HEK293 (cell line): ENCODE measurements at regions not wholly inside any gene's neighbourhood (a gene's known extent, or its start where the extent isn't known, plus 50 kb on each side); places are given as distances from the start of the nearest gene placed in this dataset.

ENCODE experiments used
- AEBP2 ChIP-seq: fragments of 450-650 bp; formaldehyde crosslinking; IDR thresholded peaks from 2 replicates; pipeline ENCODE4 v1.5.1; 2016; ENCODE audit warnings: missing biosample characterization, missing genetic modification characterization, borderline replicate concordance
- FEZF1 ChIP-seq: fragments of 450-650 bp; formaldehyde crosslinking; IDR thresholded peaks from 2 replicates; pipeline ENCODE4 v1.5.1; 2016; ENCODE audit warnings: missing biosample characterization, missing genetic modification characterization
- HOXC10 ChIP-seq: sonication (generic); formaldehyde crosslinking; IDR thresholded peaks from 2 replicates; pipeline ENCODE4 v1.8.1; 2023; ENCODE audit warnings: mild to moderate bottlenecking, missing genetic modification reagents
- KLF1 ChIP-seq: fragments of 450-650 bp; formaldehyde crosslinking; IDR thresholded peaks from 2 replicates; pipeline ENCODE4 v1.5.1; 2016; ENCODE audit warnings: missing biosample characterization, missing genetic modification characterization
- KLF17 ChIP-seq: fragments of 450-650 bp; formaldehyde crosslinking; IDR thresholded peaks from 2 replicates; pipeline ENCODE4 v1.5.1; 2016; ENCODE audit warnings: missing biosample characterization, missing genetic modification characterization
- PRDM2 ChIP-seq: fragments of 450-650 bp; formaldehyde crosslinking; IDR thresholded peaks from 2 replicates; pipeline ENCODE4 v1.5.1; 2016; ENCODE audit warnings: missing biosample characterization, missing genetic modification characterization, borderline replicate concordance
- SP2 ChIP-seq: fragments of 450-650 bp; formaldehyde crosslinking; IDR thresholded peaks from 2 replicates; pipeline ENCODE4 v1.5.1; 2016; ENCODE audit warnings: missing biosample characterization, missing genetic modification characterization
- SP7 ChIP-seq: fragments of 450-650 bp; formaldehyde crosslinking; IDR thresholded peaks from 2 replicates; pipeline ENCODE4 v1.5.1; 2016; ENCODE audit warnings: missing biosample characterization, missing genetic modification characterization
- TRIM28 ChIP-seq: IDR thresholded peaks from 2 replicates; pipeline ENCODE4 v1.6.1; 2011; ENCODE audit warnings: low read length, control low read depth, borderline replicate concordance
- WT1 ChIP-seq: fragments of 450-650 bp; formaldehyde crosslinking; IDR thresholded peaks from 2 replicates; pipeline ENCODE4 v1.5.1; 2016; ENCODE audit warnings: missing biosample characterization, missing genetic modification characterization
- ZBTB17 ChIP-seq: fragments of 450-650 bp; formaldehyde crosslinking; IDR thresholded peaks from 2 replicates; pipeline ENCODE4 v1.5.1; 2016; ENCODE audit warnings: missing biosample characterization, missing genetic modification characterization
- ZBTB21 ChIP-seq: fragments of 450-650 bp; formaldehyde crosslinking; IDR thresholded peaks from 2 replicates; pipeline ENCODE4 v1.5.1; 2017; ENCODE audit warnings: missing biosample characterization, missing genetic modification characterization
- ZBTB49 ChIP-seq: fragments of 450-650 bp; formaldehyde crosslinking; IDR thresholded peaks from 2 replicates; pipeline ENCODE4 v1.5.1; 2016; ENCODE audit warnings: missing biosample characterization, missing genetic modification characterization, low read depth
- ZNF10 ChIP-seq: fragments of 450-650 bp; formaldehyde crosslinking; IDR thresholded peaks from 2 replicates; pipeline ENCODE4 v1.5.1; 2017; ENCODE audit warnings: missing biosample characterization, missing genetic modification characterization
- ZNF169 ChIP-seq: fragments of 450-650 bp; formaldehyde crosslinking; IDR thresholded peaks from 2 replicates; pipeline ENCODE4 v1.5.1; 2016; ENCODE audit warnings: missing biosample characterization, missing genetic modification characterization
- ZNF211 ChIP-seq: fragments of 450-650 bp; formaldehyde crosslinking; IDR thresholded peaks from 2 replicates; pipeline ENCODE4 v1.5.1; 2016; ENCODE audit warnings: low read depth, missing biosample characterization, missing genetic modification characterization
- ZNF26 ChIP-seq: fragments of 450-650 bp; formaldehyde crosslinking; IDR thresholded peaks from 2 replicates; pipeline ENCODE4 v1.5.1; 2016; ENCODE audit warnings: missing biosample characterization, missing genetic modification characterization
- ZNF416 ChIP-seq: fragments of 450-650 bp; formaldehyde crosslinking; IDR thresholded peaks from 2 replicates; pipeline ENCODE4 v1.5.1; 2016; ENCODE audit warnings: missing biosample characterization, missing genetic modification characterization
- ZNF514 ChIP-seq: fragments of 450-650 bp; formaldehyde crosslinking; IDR thresholded peaks from 2 replicates; pipeline ENCODE4 v1.5.1; 2016; ENCODE audit warnings: missing biosample characterization, missing genetic modification characterization
- ZNF529 ChIP-seq: fragments of 450-650 bp; formaldehyde crosslinking; IDR thresholded peaks from 2 replicates; pipeline ENCODE4 v1.5.1; 2017; ENCODE audit warnings: missing genetic modification characterization, missing biosample characterization; ENCODE audit not compliant: insufficient replicate concordance
- ZNF558 ChIP-seq: fragments of 450-650 bp; formaldehyde crosslinking; IDR thresholded peaks from 2 replicates; pipeline ENCODE4 v1.5.1; 2016; ENCODE audit warnings: missing biosample characterization, missing genetic modification characterization
- ZNF585B ChIP-seq: fragments of 450-650 bp; formaldehyde crosslinking; IDR thresholded peaks from 2 replicates; pipeline ENCODE4 v1.5.1; 2016; ENCODE audit warnings: missing biosample characterization, missing genetic modification characterization
- ZNF624 ChIP-seq: fragments of 450-650 bp; formaldehyde crosslinking; IDR thresholded peaks from 2 replicates; pipeline ENCODE4 v1.5.1; 2017; ENCODE audit warnings: missing biosample characterization, missing genetic modification characterization
- ZNF670 ChIP-seq: fragments of 450-650 bp; formaldehyde crosslinking; IDR thresholded peaks from 2 replicates; pipeline ENCODE4 v1.5.1; 2016; ENCODE audit warnings: missing biosample characterization, missing genetic modification characterization, low read depth
- ZSCAN16 ChIP-seq: fragments of 450-650 bp; formaldehyde crosslinking; IDR thresholded peaks from 2 replicates; pipeline ENCODE4 v1.5.1; 2016; ENCODE audit warnings: missing biosample characterization, missing genetic modification characterization
- ZSCAN4 ChIP-seq: fragments of 450-650 bp; formaldehyde crosslinking; IDR thresholded peaks from 2 replicates; pipeline ENCODE4 v1.5.1; 2017; ENCODE audit warnings: missing biosample characterization, missing genetic modification characterization

GRCh38 chr6:21949211-21949801 lies 347.5 kb downstream of the PRL start (continued):
- peak; percentile 83 for TF ChIP-seq SP7 (tag by site-specific recombination)
- TF ChIP-seq ZNF26 (tag by site-specific recombination), result no peak
- no peak for TF ChIP-seq ZNF416
- no peak; the same call in none of the 2 replicates for TF ChIP-seq FEZF1 (tag by site-specific recombination)
- peak; percentile 15; the same call in 1 of the 2 replicates for TF ChIP-seq KLF1 (tag by site-specific recombination)
- TF ChIP-seq ZBTB49, result no peak
- TF ChIP-seq KLF17 (tag by site-specific recombination), result no peak
- TF ChIP-seq ZNF10 (tag by site-specific recombination), result no peak
- no peak for TF ChIP-seq PRDM2
- TF ChIP-seq ZNF514 (tag by site-specific recombination), result no peak
- no peak for TF ChIP-seq WT1 (tag by site-specific recombination)
- no peak for TF ChIP-seq SP2 (tag by site-specific recombination)
- TF ChIP-seq ZSCAN16 (tag by site-specific recombination), result no peak
- TF ChIP-seq AEBP2, result no peak
- no peak for TF ChIP-seq ZNF558 (tag by site-specific recombination)
- no peak for TF ChIP-seq ZNF169 (tag by site-specific recombination)
- no peak for TF ChIP-seq HOXC10
- no peak for TF ChIP-seq ZNF624 (tag by site-specific recombination)
- no peak for TF ChIP-seq ZBTB21 (tag by site-specific recombination)
- TF ChIP-seq ZBTB17 (tag by site-specific recombination), result peak; percentile 85
- TF ChIP-seq ZNF529 (tag by site-specific recombination), result no peak
- TF ChIP-seq ZNF211, result peak; percentile 56; the same call in 1 of the 2 replicates
- TF ChIP-seq ZNF670, result no peak
- TF ChIP-seq TRIM28, result no peak
- no peak for TF ChIP-seq ZNF585B (tag by site-specific recombination)
- no peak for TF ChIP-seq ZSCAN4 (tag by site-specific recombination)
